ENCODE measurements at regions not wholly inside any gene's neighbourhood (a gene's known extent, or its start where the extent isn't known, plus 50 kb on each side); places are given as distances from the start of the nearest gene placed in this dataset.

GRCh38 chr1:38266197-38266520 is 219.6 kb upstream of the POU3F1 start:
- no peak for TF ChIP-seq CTCF (IDR thresholded peaks at IDR 0.05)
- TF ChIP-seq EZH2 (IDR thresholded peaks at IDR 0.05) = no peak
- TF ChIP-seq EZH2phosphoT487 (IDR thresholded peaks at IDR 0.05) = no peak
